A204.1 (cell line): ENCODE measurements at regions not wholly inside any gene's neighbourhood (a gene's known extent, or its start where the extent isn't known, plus 50 kb on each side); places are given as distances from the start of the nearest gene placed in this dataset.
"Not testable (repeated sequence)": the region's sequence is repeated elsewhere in the genome, so short reads cannot be mapped to it uniquely, and the experiment has no call there.

ENCODE experiments used
- FAIRE-seq: peaks from 2 replicates; lab custom pipeline; 2012; peaks lifted over from hg19 to GRCh38; lab: Jason Lieb, UNC

DNA sequence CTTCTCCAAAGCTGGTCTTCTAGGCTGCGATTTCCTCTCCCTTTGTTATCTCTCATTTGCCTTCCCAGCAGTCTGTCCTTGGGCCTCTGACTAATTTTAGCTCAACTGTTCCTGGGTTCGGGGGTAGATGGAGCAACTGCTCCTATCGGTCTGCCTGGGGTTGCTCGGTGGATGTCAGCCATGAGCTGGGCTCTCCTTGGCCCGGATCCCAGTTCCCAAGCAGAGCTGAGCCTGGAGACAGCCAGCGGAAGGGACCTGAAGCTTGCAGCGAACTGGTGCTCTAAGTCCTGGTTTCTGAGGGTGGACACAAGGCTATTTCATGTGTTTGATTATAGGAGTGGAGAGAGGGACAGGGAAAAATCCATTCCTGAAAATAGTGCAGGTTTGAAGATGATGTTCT is 423.0 kb downstream of the RPS6KC1 start:
- FAIRE-seq, result no peak

GRCh38 chr1:213481395-213481794 is 430.4 kb downstream of the RPS6KC1 start:
- FAIRE-seq, result no peak

GRCh38 chr1:213484333-213484732 is 433.3 kb downstream of the RPS6KC1 start:
- FAIRE-seq, result no peak

- FAIRE-seq, result no peak
Observed at GRCh38 chr1:213484758-213485157, 433.7 kb downstream of the RPS6KC1 start.

GRCh38 chr1:213486488-213486887 is 435.4 kb downstream of the RPS6KC1 start:
- FAIRE-seq, result no peak

DNA sequence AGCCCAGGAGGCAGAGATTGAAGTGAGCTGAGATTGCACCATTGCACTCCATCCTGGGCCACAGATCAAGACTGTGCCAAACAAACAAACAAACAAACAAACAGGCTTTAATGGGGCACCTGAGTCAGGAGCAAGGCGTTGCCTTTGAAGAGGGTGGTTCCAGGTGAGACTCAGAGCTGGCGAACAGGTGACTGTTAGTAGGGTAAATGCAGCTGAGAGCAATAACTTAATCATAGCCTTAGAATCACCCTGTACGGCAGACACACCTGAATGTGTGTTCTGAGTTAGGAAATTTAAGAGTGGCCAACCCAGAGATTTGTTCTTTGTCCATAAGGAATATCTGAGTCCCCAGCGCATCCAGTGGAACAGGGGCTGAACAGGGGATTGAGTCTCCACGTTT is 440.4 kb downstream of the RPS6KC1 start:
- FAIRE-seq, result no peak

DNA sequence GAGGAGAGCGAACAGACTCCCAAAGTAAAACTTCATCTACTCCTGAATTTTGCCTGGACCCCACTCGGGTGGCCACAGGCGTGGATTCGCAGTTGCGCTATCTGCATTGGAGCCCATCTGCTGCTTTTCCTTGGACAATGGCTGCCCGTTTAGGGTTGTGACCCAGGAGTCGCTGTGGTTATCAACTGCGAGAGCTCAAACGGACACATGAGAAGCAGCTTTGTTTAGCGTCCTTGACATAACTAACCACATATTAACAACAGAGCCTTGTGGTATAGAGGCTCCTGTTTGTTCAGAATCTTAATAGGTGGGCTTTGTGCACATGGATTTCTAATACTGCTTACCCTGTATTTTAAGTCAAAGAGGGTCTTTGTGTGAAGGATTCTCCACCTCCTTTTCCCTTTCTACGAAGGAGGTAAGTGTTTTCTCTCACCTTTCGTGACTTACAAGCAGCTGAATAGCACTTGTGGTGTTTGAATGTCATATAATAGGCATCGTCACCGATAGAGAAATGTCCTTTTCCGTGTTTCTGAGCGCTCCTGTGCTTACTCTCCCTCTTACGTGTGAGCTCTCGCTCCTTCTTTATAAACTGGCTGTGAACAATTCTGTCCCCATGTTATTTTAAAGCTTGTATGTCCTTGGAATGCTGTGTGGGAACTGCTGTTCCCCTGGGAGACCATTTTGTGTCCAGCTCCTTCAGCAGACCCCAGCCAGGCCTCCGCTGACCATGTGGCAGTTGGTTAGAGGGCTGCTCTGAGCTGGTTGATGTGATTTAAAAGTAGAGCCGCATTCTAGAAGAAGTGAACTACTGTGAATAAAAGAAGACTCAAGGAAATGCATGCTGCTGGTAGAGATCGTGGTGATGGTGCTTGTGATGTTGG is 441.4 kb downstream of the RPS6KC1 start:
- no peak for FAIRE-seq

DNA sequence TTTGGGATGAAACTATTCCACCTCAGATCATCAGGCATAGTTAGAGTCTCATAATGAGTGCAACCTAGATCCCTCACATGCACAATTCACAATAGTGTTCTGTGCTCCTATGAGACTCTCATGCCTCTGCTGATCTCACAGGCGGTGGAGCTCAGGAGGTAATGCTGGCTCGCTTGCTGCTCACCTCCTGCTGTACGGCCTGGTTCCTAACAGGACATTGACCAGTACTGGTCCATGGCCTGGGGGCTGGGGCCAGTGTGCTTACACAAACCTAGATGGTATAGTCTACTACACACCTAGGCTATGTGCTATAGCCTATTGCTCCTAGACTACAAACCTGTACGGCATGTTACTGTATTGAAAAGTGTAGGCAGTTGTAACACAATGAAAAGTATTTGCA is 448.4 kb downstream of the RPS6KC1 start:
- FAIRE-seq, result no peak

GRCh38 chr1:213507472-213508223 is 456.6 kb downstream of the RPS6KC1 start:
- FAIRE-seq, result no peak

- FAIRE-seq, result no peak
Observed at GRCh38 chr1:213511173-213511572, 460.1 kb downstream of the RPS6KC1 start.

DNA sequence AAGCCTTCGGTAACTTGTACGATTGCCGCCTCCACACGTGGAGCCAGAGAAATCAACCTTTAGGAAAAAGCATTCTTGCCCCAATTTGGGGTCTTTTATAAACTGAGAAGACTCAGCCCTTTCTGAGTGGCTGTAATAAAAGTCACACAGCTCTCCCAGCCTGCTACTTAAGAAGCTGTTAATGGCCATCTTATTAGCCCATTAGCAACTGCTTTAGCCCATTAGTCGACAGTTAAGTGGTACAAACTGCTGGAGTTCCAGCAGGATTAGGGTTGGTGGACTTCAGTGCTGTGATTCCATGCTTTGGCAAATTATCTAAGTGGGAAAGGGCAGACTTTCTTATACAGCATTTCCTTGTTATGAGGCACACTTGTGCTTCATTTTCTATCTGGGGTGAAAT is 461.3 kb downstream of the RPS6KC1 start:
- FAIRE-seq, result no peak

- no peak for FAIRE-seq
Observed at GRCh38 chr1:213513006-213513405, 462.0 kb downstream of the RPS6KC1 start.

DNA sequence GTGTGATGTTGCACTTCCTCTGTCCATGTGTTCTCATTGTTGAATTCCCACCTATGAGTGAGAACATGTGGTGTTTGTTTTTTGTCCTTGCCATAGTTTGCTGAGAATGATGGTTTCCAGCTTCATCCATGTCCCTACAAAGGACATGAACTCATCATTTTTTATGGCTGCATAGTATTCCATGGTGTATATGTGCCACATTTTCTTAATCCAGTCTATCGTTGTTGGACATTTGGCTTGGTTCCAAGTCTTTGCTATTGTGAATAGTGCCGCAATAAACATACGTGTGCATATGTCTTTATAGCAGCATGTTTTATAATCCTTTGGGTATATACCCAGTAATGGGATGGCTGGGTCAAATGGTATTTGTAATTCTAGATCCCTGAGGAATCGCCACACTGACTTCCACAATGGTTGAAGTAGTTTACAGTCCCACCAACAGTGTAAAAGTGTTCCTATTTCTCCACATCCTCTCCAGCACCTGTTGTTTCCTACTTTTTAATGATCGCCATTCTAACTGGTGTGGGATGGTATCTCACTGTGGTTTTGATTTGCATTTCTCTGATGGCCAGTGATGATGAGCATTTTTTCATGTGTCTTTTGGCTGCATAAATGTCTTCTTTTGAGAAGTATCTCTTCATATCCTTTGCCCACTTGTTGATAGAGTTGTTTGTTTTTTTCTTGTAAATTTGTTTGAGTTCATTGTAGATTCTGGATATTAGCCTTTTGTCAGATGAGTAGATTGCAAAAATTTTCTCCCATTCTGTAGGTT is 463.6 kb downstream of the RPS6KC1 start:
- FAIRE-seq, result not testable (repeated sequence)

DNA sequence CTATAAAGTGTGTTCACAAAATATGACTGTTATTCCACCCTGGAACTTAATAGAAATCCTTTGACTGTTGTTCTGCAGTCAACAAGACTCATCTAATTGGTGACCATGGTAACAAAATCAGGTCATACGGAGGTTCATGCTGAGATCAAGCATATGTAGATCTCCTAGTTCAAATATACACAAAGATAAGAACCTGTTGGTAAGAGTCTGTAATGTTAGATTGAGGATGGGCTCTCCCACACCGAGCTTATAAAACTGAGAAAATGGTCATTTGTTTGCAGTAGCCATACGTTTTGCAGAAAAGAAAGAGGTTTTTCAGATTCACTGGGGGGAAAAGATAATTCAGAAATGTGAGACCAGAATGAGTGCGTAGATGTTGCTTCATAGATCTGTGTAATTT is 468.1 kb downstream of the RPS6KC1 start:
- FAIRE-seq, result no peak

DNA sequence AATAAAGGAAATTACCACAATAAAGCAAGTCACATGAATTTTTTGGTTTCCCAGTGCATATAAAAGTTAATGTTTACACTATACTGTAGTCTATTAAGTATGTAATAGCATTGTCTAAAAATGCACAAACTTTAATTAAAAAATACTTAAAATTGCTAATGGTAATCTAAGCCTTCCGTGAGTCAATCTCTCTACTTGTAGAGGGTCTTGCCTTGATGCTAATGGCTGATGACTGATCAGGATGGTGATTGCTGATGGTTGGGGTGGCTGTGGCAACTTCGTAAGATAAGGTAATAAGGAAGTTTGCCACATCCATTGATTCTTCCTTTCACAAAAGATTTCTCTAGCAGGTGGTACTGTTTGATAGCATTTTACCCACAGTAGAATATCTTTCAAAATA is 466.6 kb upstream of the PROX1 start:
- FAIRE-seq, result no peak

GRCh38 chr1:213523781-213524398 is 463.9 kb upstream of the PROX1 start:
- no peak for FAIRE-seq

DNA sequence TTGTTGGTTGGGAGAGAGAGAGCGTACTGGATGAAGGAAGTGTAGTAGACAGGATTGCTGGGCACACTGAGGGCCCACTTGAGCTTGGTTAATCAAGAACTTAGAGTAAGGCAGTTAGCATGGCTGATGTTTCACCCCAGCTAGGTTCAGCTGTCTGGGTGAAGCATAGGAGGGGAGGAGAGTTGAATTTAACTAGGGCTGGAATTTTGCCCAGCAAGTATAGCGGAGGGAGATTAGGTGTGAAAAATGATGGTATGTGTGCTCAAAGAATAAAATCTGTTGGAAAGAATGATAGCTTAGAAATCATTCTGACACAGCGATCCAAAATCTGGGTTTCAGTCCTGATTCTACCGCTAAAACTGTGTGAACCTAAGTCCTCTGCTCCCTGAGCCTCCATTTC is 461.5 kb upstream of the PROX1 start:
- FAIRE-seq, result no peak

GRCh38 chr1:213530611-213531320 is 457.0 kb upstream of the PROX1 start:
- no peak for FAIRE-seq

DNA sequence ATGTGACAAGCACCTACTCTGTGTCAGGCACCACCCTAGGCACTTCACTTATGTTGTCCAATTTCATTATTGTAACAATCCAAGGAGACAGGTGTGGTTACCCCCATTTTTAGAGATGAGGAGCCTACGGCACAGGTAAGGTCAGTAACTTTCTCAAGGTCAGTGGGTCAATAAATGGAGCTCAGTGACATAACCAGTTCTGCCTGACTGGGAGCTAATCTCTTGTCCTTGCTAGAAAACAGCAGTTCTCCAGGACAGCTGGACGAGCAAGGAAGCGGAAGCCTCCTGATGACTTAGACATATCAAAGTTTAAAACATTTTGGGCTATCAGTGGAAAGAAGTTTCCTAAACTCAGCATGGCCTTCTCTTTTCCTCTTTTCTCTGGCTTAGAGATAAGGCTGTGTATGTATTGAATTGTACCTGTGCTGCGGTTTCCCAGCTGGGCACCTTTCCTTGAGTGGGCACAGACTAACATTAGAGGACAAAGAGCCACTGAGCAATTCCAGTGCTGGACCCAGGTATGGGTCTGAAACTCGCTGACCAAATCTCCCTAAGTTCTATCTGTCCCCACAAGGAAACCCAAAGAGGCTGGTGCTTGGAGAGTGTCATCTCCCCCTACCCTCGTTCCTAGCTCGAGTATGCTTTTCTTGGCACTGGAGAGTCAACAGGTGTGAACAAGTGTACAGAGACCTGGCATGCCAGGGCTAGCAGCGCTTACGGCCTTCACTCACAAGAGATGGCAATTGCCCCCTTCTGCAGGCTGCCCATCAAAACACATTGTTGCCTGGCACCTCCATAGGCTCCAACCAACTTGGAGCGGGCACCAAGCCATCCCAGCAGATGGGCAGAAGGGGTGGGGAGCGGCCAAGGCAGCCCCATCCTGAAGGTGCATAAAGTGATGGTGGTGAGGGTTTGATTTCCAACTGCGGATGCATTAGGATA is 456.1 kb upstream of the PROX1 start:
- no peak for FAIRE-seq

- FAIRE-seq, result no peak
Observed at GRCh38 chr1:213533125-213533524, 454.6 kb upstream of the PROX1 start.

GRCh38 chr1:213535679-213536078 is 452.1 kb upstream of the PROX1 start:
- no peak for FAIRE-seq
